ENCODE measurements at regions not wholly inside any gene's neighbourhood (a gene's known extent, or its start where the extent isn't known, plus 50 kb on each side); places are given as distances from the start of the nearest gene placed in this dataset.

- Mint-ChIP-seq H3K36me3 (ENCODE audit: low read depth) (peaks cover 18% of the 10 kb centered on the region), H3K4me3 (no peak overlapping the region), H3K9me3 (peaks cover 3% of the 10 kb centered on the region), H3K4me1 (peaks cover 4% of the 10 kb centered on the region), H3K27me3 (ENCODE audit: insufficient read depth) (no peaks in the 10 kb centered on the region), H3K27ac (no peak overlapping the region)
- 100% methylated on average over 1 to 3 of the region's 3 CpGs for WGBS, 2 experiments (ENCODE audit: insufficient coverage in 1 of 2, insufficient read length in 1 of 2)
- no peak overlapping the region for H3K4me3 ChIP-seq (ENCODE audit: low read length)
- DNase-seq: no peak
- no peaks in the 10 kb centered on the region for H3K4me1 ChIP-seq (ENCODE audit: control insufficient read depth, insufficient read depth, low read length)
- no peak overlapping the region for H3K9ac ChIP-seq (ENCODE audit: extremely low read depth, low read length, poor library complexity, severe bottlenecking)
- H3K27me3 ChIP-seq (ENCODE audit: control insufficient read depth, insufficient read depth, low read length, poor library complexity, severe bottlenecking): no peaks in the 10 kb centered on the region
- peaks cover 6% of the 10 kb centered on the region for H3K36me3 ChIP-seq (ENCODE audit: control insufficient read depth, insufficient read depth, low read length)
- TF ChIP-seq, protein P1, sequence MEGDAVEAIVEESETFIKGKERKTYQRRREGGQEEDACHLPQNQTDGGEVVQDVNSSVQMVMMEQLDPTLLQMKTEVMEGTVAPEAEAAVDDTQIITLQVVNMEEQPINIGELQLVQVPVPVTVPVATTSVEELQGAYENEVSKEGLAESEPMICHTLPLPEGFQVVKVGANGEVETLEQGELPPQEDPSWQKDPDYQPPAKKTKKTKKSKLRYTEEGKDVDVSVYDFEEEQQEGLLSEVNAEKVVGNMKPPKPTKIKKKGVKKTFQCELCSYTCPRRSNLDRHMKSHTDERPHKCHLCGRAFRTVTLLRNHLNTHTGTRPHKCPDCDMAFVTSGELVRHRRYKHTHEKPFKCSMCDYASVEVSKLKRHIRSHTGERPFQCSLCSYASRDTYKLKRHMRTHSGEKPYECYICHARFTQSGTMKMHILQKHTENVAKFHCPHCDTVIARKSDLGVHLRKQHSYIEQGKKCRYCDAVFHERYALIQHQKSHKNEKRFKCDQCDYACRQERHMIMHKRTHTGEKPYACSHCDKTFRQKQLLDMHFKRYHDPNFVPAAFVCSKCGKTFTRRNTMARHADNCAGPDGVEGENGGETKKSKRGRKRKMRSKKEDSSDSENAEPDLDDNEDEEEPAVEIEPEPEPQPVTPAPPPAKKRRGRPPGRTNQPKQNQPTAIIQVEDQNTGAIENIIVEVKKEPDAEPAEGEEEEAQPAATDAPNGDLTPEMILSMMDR (conservative IDR thresholded peaks at IDR 0.05): no peak
- H3K27ac ChIP-seq (ENCODE audit: low read depth, low read length): no peak overlapping the region
- H3K9me3 ChIP-seq (ENCODE audit: control insufficient read depth, low read length): no peaks in the 10 kb centered on the region
Measured at GRCh38 chr14:40987481-40987880, 619.2 kb upstream of the LRFN5 start.

DNA sequence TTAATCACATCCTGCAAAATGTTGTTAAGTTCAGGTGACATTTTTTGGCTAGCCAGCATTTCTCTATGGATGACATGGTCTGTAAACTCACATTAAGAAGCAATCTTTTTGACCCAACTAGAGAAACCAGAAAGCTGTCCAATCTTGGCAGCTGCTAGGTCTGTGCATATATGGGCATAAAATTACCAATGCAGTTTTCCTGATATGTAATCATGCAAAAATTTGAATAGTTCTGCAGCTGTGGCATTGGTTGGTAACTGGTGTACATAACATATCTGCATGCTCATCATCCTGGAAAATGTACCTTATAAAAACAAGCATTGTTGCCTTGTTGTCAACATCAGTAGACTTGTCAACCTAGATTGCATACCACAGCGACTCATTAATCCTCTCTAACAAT, 620.0 kb upstream of the LRFN5 start:
- Mint-ChIP-seq H3K9me3 (peaks cover 3% of the 10 kb centered on the region), H3K4me3 (no peak overlapping the region), H3K36me3 (ENCODE audit: low read depth) (peaks cover 10% of the 10 kb centered on the region), H3K27ac (no peak overlapping the region), H3K4me1 (peaks cover 4% of the 10 kb centered on the region), H3K27me3 (ENCODE audit: insufficient read depth) (no peaks in the 10 kb centered on the region)
- H3K9me3 ChIP-seq (ENCODE audit: control insufficient read depth, low read length): no peaks in the 10 kb centered on the region
- TF ChIP-seq, protein P1 (conservative IDR thresholded peaks at IDR 0.05): no peak
- H3K27me3 ChIP-seq (ENCODE audit: control insufficient read depth, insufficient read depth, low read length, poor library complexity, severe bottlenecking): no peaks in the 10 kb centered on the region
- peaks cover 3% of the 10 kb centered on the region for H3K36me3 ChIP-seq (ENCODE audit: control insufficient read depth, insufficient read depth, low read length)
- H3K4me1 ChIP-seq (ENCODE audit: control insufficient read depth, insufficient read depth, low read length): no peaks in the 10 kb centered on the region
- H3K27ac ChIP-seq (ENCODE audit: low read depth, low read length): no peak overlapping the region
- H3K9ac ChIP-seq (ENCODE audit: extremely low read depth, low read length, poor library complexity, severe bottlenecking): no peak overlapping the region
- no peak for DNase-seq
- H3K4me3 ChIP-seq (ENCODE audit: low read length): no peak overlapping the region
- WGBS, 2 experiments (ENCODE audit: insufficient coverage in 1 of 2, insufficient read length in 1 of 2): 91 to 100% methylated on average over 1 of the region's 1 CpG

DNA sequence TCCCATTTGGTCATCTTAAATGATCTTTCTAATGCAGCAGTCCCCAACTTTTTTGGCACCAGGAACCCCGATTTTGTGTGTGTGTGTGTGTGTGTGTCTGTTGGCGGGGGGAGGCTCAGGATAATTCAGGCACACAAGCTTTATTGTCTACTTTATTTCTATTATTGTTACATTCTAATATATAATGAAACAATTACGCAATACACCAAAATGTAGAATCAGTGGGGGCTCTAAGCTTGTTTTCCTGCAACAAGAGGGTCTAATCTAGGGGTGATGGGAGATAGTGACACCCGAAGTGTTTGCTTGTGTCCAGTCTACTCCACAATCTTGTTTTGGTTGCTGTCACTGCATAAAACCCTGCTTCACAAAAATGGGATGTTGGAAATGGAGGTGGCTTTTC, 621.1 kb upstream of the LRFN5 start:
- Histone ChIP-seq H3K4me3 (ENCODE audit: low read length) (no peak overlapping the region), H3K27me3 (ENCODE audit: control insufficient read depth, insufficient read depth, low read length, poor library complexity, severe bottlenecking) (no peaks in the 10 kb centered on the region), H3K4me1 (ENCODE audit: control insufficient read depth, insufficient read depth, low read length) (no peaks in the 10 kb centered on the region), H3K36me3 (ENCODE audit: control insufficient read depth, insufficient read depth, low read length) (no peaks in the 10 kb centered on the region), H3K27ac (ENCODE audit: low read depth, low read length) (no peak overlapping the region), H3K9me3 (ENCODE audit: control insufficient read depth, low read length) (no peaks in the 10 kb centered on the region), H3K9ac (ENCODE audit: extremely low read depth, low read length, poor library complexity, severe bottlenecking) (no peak overlapping the region)
- no peaks in the 10 kb centered on the region for H3K9me3 Mint-ChIP-seq
- no peak overlapping the region for H3K4me3 Mint-ChIP-seq
- DNase-seq: no peak
- 89% methylated on average over 4 of the region's 4 CpGs; no CpG with 5 or more reads in 1 of the 2 experiments for WGBS, 2 experiments (ENCODE audit: insufficient coverage in 1 of 2, insufficient read length in 1 of 2)
- peaks cover 4% of the 10 kb centered on the region for H3K4me1 Mint-ChIP-seq
- TF ChIP-seq, protein P1 (conservative IDR thresholded peaks at IDR 0.05): no peak
- H3K27me3 Mint-ChIP-seq (ENCODE audit: insufficient read depth): no peaks in the 10 kb centered on the region
- H3K27ac Mint-ChIP-seq: no peak overlapping the region
- H3K36me3 Mint-ChIP-seq (ENCODE audit: low read depth): peaks cover 2% of the 10 kb centered on the region
